A172 (cell line): ENCODE measurements at regions not wholly inside any gene's neighbourhood (a gene's known extent, or its start where the extent isn't known, plus 50 kb on each side); places are given as distances from the start of the nearest gene placed in this dataset.
"Not testable (repeated sequence)": the region's sequence is repeated elsewhere in the genome, so short reads cannot be mapped to it uniquely, and the experiment has no call there.

Source experiments
- DNase-seq: peaks from one replicate; pipeline ENCODE4 v3.0.0-alpha.2; 2015; ENCODE audit warnings: low spot score

GRCh38 chr20:53669517-53670313, 76.1 kb upstream of the ZNF217 start:
- not testable (repeated sequence) for DNase-seq

DNA sequence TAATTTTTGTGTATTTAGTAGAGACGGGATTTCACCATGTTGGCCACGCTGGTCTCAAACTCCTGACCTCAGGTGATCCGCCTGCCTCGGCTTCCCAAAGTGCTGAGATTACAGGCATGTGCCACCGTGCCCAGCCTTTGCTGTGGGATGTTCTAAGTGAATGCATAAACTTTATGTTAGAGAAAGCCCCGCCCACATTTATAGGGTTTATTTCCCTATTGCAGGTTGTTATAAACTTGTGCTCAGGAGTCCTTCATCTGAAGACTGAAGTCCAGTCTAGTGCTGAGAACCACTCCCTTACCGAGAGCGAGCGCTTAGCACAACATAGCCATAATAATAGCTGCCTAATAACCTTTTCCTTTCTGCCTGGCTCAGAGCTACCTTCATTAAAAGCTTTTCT, 75.4 kb upstream of the ZNF217 start:
- DNase-seq, result no peak

- no peak for DNase-seq
Observed at GRCh38 chr20:53666144-53666543, 72.5 kb upstream of the ZNF217 start.

- no peak for DNase-seq
Observed at GRCh38 chr20:53664121-53664520, 70.5 kb upstream of the ZNF217 start.

- not testable (repeated sequence) for DNase-seq
Observed at GRCh38 chr20:53663521-53663920, 69.9 kb upstream of the ZNF217 start.

- DNase-seq, result no peak
Observed at GRCh38 chr20:53662595-53662994, 69.0 kb upstream of the ZNF217 start.

- no peak for DNase-seq
Observed at GRCh38 chr20:53660947-53661381, 67.3 kb upstream of the ZNF217 start.

DNA sequence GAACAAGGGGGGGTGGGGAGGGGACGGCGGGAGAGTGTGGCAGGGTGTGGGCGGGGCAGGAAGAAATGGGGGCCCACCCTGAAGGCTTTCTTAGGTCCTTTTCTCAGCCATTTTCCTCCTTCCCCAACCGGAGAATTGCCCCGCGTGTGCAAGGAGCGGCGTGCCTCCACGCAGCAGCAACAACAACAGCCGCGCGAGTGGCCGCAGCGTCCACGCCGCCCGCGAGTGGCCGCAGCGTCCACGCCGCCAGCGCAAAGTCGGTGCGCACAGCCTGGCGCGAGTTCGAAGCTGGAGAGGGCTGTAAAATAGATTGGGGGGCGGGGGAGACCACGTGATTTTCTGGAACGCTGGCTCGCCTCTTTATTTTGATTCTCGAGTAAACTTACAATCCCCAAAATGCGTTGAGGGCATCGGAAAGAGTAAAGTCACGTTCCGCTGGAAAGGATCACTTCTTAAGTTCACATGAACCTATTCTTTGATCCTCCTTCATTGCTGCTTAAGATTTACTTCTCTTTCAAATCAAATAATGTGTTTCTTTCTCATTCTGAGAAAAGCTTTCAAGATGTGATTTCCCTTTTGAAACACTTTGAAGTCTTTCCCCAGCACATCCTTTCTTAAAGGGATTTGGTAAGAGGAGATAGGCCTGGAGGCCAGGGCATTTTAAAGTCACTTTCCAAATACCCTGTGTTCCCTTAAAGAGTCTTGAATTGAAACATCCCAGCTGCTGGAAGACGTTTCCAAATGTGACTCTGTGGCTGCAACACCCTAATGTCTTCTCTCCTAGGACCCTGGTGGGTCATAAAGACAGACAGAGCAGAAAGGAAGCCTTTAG, 66.7 kb upstream of the ZNF217 start:
- no peak for DNase-seq

DNA sequence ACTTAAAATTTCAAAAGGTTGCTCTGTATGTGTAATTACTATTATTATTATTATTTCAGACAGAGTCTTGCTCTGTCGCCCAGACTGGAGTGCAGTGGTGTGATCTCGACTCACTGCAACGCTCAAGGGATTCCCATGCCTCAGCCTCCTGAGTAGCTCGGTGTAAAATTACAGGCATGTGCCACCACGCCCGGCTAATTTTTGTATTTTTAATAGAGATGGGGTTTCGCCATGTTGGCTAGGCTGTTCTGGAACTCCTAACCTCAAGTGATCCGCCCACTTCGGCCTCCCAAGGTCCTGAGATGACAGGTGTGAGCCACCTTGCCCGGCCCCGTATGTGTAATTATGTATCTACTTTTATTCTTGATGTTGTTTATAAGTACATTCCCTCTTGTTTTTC, 65.3 kb upstream of the ZNF217 start:
- DNase-seq, result no peak

DNA sequence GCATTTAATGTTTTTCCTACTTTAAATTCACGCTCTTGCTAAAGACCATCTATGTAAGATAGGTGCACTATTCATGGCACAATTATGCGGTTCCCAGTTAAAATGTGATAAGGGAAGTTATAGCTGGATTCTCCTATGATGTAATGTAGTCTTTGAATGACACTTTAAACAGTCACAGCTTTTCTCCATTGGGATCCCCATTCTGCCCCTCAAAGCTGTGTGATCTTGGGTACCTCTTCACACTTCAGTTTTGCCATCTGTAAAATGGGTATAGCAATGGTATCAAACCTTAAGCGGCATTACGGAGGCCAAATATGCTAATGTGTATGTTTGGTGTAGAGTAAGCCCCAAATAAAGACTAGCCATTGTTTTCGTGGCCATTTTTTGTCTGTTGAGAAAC, 64.7 kb upstream of the ZNF217 start:
- DNase-seq, result no peak

DNA sequence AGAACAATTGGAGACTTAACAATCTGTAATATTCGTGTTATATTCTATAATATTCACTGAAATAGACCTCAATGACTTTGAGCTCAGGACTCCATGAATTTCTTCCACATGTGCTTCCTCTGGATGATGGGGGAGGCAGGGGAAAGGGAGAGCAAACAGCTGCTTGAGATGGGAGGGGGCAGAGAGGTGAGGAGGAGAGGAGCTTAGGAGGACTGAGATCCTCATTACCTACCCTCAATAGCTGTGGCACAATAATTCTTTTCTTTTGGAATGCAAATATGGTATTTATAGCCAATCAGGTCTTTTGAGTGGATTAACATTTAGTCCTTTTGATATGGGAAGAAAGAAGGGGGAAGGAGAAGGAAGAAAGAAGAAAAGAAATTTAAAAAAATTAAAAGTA, 64.1 kb upstream of the ZNF217 start:
- DNase-seq, result no peak

DNA sequence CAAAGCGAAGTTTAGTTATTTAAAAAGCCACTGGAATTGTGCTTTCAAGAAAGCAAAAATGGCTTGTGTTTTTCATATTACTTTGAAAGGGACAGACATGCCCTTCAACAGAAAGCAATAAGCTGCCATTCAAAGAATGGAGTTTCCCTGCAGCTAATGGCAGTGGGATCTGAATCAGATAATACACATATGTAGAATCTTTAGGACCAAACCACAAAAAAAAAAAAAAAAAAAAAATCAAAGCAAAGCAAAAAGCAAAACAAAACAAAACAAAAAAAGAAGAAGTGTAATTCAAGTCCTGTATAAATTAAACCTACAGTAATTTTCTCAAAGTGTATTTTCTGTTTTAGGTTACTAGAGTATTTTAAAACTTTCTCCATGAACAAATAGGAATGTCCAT, 63.6 kb upstream of the ZNF217 start:
- no peak for DNase-seq

GRCh38 chr20:53656293-53657202, 62.9 kb upstream of the ZNF217 start:
- DNase-seq, result peak; percentile 10

- DNase-seq, result no peak
Observed at GRCh38 chr20:53655625-53656292, 62.1 kb upstream of the ZNF217 start.

DNA sequence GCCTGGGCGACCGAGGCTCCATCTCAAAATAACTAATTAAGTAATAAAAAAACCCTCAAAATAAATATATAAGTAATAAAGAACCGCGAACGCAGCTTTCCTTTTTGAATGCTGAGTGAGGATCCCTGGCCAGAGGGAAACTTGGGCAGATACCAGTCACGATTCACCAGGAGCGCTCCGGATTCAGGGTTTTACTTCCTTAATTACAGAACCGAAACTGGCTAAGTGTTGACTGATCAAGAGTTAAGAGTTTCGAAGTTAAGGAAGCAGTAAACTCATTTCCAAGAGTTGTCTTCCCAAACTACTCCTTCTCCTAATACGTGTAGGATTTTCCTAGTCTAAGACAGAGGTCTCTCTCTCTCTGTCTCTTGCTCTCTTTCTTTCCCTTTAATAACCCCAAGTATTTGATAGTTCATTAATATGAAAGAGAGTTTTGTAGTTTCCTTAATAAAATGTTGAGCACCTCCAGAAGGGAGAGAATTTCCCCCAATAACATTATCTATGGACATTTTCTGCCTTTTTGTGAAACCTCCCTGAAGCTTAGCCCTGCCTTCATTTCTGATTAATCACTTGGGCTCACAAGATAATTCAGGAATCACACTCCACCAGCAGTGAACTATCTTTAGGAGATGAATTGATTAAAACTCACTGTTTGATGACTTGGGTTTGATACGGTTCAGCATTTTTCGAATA, 61.4 kb upstream of the ZNF217 start:
- no peak for DNase-seq

DNA sequence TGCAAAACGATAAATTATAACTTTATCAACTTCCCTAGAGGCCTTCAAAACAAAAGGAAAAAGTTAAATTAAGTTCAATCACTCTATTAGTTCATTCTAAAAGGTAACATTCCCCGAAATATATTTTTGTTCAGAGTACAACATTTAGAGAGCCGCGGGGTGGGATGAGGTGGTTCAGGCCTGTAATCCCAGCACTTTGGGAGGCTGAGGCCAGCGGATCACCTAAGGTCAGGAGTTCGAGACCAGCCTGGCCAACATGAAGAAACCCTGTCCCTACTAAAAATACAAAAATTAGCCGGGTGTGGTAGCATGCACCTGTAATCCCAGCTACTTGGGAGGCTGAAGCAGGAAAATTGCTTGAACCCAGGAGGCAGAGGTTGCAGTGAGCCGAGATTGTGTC, 60.9 kb upstream of the ZNF217 start:
- not testable (repeated sequence) for DNase-seq

GRCh38 chr20:53652859-53653517, 59.3 kb upstream of the ZNF217 start:
- DNase-seq, result no peak

- DNase-seq, result no peak
Observed at GRCh38 chr20:53652090-53652858, 58.6 kb upstream of the ZNF217 start.

GRCh38 chr20:53649493-53649892, 55.9 kb upstream of the ZNF217 start:
- not testable (repeated sequence) for DNase-seq
